HG03378 (cell line): ENCODE measurements at regions not wholly inside any gene's neighbourhood (a gene's known extent, or its start where the extent isn't known, plus 50 kb on each side); places are given as distances from the start of the nearest gene placed in this dataset.
"Not testable (repeated sequence)": the region's sequence is repeated elsewhere in the genome, so short reads cannot be mapped to it uniquely, and the experiment has no call there.

Experiments used
- ATAC-seq: cut with Tn5 transposase; IDR thresholded peaks from one replicate; pipeline ENCODE4 v1.9.1; 2021; ENCODE audit warnings: mild to moderate bottlenecking, moderate library complexity; ENCODE audit not compliant: unreplicated experiment

- no peak for ATAC-seq
Observed at GRCh38 chr10:28985137-28985885, 303.6 kb upstream of the LYZL1 start.

- no peak for ATAC-seq
Observed at GRCh38 chr10:28986117-28986792, 302.6 kb upstream of the LYZL1 start.

- no peak for ATAC-seq
Observed at GRCh38 chr10:28986856-28987255, 302.0 kb upstream of the LYZL1 start.

GRCh38 chr10:28987555-28988320, 301.1 kb upstream of the LYZL1 start:
- ATAC-seq, result no peak

GRCh38 chr10:28988980-28989379, 299.9 kb upstream of the LYZL1 start:
- ATAC-seq, result no peak

GRCh38 chr10:28991333-28992270, 297.3 kb upstream of the LYZL1 start:
- no peak for ATAC-seq

GRCh38 chr10:28993056-28993455, 295.8 kb upstream of the LYZL1 start:
- no peak for ATAC-seq

- ATAC-seq, result no peak
Observed at GRCh38 chr10:28993861-28994260, 295.0 kb upstream of the LYZL1 start.

GRCh38 chr10:28994802-28995201, 294.1 kb upstream of the LYZL1 start:
- not testable (repeated sequence) for ATAC-seq

- no peak for ATAC-seq
Observed at GRCh38 chr10:28995497-28995896, 293.4 kb upstream of the LYZL1 start.

- ATAC-seq, result no peak
Observed at GRCh38 chr10:28996345-28996744, 292.5 kb upstream of the LYZL1 start.

- no peak for ATAC-seq
Observed at GRCh38 chr10:28996947-28997551, 291.8 kb upstream of the LYZL1 start.

- no peak for ATAC-seq
Observed at GRCh38 chr10:28997734-28998133, 291.1 kb upstream of the LYZL1 start.

- ATAC-seq, result no peak
Observed at GRCh38 chr10:29001801-29002200, 287.1 kb upstream of the LYZL1 start.

GRCh38 chr10:29003014-29003413, 285.9 kb upstream of the LYZL1 start:
- ATAC-seq, result not testable (repeated sequence)

GRCh38 chr10:29005988-29006387, 282.9 kb upstream of the LYZL1 start:
- no peak for ATAC-seq

GRCh38 chr10:29007370-29007747, 281.5 kb upstream of the LYZL1 start:
- ATAC-seq, result no peak

- ATAC-seq, result no peak
Observed at GRCh38 chr10:29007748-29008610, 280.9 kb upstream of the LYZL1 start.

GRCh38 chr10:29009464-29009863, 279.4 kb upstream of the LYZL1 start:
- ATAC-seq, result no peak
